ENCODE measurements at regions not wholly inside any gene's neighbourhood (a gene's known extent, or its start where the extent isn't known, plus 50 kb on each side); places are given as distances from the start of the nearest gene placed in this dataset.

GRCh38 chr9:131791542-131792254 lies 51.8 kb upstream of the RAPGEF1 start:
- TF ChIP-seq CTCF (IDR thresholded peaks at IDR 0.05) (no peak), REST (IDR thresholded peaks at IDR 0.05; ENCODE audit: insufficient read depth in 1 of 2, low read depth in 2 of 2, low read length in 1 of 2) (no peak), POLR2AphosphoS5 (IDR thresholded peaks at IDR 0.05; ENCODE audit: low read depth, low read length) (no peak), SIN3A (IDR thresholded peaks at IDR 0.05; ENCODE audit: borderline replicate concordance, insufficient read depth, low read depth, low read length) (no peak), TCF7L2 (IDR thresholded peaks at IDR 0.05; ENCODE audit: low read depth, low read length) (no peak)

All from Panc1 (cell line).